ENCODE measurements at regions not wholly inside any gene's neighbourhood (a gene's known extent, or its start where the extent isn't known, plus 50 kb on each side); places are given as distances from the start of the nearest gene placed in this dataset.

- DNase-seq, result no peak
Measured at GRCh38 chr2:8543060-8543382, 138.8 kb upstream of the ID2 start.

DNA sequence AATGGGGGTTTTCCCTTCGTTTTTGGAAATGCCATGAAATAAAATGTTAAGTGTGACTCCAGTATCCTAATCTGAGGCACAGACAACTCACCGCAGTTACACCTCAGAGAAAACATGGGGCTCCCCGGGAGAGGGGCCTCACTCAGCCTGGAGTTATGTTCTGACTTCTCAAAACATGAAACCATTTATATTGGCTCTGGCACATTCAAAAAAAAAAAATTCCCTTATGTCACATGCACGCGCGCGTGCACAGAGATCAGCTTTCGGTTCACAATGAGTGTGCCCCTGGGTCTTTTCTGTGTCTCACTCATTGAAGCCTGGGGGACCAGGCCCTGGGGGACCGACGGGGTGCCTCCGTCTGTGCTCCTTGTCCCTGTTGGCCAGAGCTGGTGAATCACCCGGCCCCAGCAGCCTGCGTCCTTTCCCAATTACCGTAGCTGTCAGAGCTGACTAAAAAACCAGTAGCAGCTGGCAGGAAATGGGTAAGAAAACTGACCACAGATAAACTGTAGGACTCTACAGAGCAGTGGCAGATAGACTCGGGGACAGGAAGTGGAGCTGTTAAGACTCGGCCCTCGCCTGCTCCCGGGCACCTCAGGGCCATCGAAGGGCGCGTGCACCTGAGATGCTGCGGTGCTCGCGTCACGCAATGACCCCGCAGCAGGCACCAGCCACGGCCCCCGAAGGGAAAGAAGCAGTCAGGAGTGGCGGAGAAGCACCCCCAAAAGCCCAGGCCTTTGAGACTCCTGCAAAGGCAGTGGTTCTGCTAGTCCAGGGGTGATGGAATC, 138.3 kb upstream of the ID2 start:
- no peak for DNase-seq

GRCh38 chr2:8544171-8544785, 137.6 kb upstream of the ID2 start:
- DNase-seq, result no peak

DNA sequence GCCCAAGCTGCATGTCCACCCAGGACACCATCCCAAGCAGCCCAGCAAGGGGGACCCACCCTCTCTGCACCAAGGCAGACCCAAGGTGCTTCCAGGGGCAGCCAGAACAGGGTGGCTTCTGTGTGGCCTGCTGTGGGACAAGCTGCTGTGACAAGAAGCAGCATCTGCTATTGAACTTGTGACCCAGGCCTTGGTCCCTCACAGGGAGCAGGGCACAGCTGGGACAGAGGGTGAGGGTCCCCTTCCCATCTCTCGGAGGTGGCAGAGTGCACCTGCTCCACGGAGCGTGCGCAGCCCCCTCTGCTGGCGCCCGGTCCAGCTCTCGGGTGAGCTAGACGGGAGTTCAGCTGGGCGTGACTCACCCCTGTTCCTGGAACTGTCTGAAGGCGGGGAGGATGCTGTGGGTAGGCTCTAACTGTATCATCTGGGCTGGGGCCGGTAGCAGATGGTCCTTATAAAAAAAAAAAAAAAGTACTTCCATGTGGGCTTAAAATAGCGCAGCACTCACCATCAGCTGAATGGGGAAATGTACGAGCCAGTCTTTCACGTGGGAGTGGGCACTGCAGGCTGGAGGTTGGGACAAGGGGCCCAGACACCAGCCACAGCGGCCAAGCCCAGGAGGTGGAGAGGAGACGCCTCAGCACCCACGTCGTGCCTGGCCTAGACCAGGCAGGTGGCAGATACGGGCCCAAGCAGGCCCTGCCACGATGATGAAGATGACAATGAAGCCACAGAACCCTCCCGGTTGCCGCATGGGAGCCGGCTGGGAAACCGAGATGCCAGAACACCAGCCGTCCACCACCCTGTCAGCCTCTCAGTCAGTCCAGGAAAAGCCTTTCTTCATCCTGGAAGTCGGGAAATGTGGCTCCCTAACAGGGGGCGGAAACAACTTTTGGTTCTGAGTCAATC, 136.8 kb upstream of the ID2 start:
- DNase-seq, result no peak

DNA sequence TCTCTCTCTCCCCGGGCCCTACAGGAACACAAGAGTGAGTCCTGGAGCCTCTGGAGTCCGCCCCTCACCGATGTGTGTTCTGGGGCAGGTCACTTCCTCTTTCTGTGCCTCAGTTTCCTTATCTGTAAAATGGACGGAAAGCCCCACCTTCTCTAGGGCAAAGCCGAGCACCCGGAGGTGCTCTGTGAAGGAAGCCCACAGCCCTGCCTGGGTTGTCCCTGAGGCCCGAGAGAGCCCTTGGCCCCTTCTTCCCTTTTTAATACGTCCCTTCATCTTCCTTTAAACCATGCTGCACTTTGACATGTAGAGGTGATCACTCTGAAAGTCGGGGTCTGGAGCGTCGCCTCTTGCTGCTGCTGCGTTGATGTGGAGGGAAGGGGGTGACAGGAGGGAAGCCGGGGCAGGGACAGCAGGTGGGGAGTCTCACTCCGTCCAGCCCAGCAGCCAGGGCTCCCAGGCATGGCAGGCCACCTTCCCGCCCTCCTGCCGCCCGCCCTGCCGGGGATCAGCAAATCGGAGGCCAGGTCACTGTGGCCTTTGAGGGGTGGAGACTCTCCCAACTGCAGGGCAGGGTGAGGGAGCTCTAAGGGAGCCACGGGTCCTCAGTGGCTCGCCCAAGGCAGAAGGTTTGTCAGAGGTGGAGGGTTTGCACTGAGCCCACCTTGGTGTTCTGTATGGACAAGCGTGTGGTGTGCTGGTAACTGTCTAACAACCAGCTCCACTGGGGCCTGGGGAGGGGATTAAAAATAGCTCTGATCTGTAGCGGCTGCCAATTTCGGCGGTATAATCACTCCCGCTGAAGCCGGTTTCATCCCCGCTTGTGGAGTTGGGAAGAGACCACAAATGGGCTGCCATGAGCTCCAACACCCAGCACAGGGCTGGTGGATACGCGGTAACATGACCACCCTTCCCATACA, 135.9 kb upstream of the ID2 start:
- no peak for DNase-seq

DNA sequence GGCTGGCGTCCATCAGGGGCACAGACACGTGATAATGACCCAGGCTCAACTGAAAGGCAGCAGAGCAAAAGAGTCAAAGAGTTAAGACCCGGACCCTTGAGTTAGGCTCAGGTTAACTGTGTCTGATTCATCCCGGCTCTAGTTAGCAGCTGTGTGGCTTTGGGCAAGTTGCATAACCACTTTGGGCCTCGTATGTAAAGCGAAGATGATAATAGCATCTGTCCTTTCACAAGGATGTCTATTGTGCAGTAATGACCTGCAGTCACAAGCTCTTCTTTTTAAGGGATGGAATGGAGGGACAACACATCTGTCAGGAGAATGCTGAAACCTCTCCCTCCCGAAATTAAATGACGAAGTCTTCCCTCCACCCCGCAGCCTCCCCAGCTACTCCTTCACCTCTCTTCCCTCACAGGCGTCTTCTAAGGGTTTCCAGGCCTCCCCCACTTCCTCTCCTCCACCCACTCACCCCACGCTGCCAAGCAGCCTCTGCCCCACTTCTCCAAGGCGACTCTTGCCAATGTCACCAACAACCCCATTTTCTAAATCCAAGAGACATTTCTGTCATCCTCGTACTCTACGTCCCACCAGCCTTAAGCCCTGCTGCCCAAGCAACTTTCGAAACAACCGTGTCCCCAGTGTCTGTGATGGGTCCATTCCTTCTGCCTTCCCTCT, 135.1 kb upstream of the ID2 start:
- DNase-seq, result no peak

DNA sequence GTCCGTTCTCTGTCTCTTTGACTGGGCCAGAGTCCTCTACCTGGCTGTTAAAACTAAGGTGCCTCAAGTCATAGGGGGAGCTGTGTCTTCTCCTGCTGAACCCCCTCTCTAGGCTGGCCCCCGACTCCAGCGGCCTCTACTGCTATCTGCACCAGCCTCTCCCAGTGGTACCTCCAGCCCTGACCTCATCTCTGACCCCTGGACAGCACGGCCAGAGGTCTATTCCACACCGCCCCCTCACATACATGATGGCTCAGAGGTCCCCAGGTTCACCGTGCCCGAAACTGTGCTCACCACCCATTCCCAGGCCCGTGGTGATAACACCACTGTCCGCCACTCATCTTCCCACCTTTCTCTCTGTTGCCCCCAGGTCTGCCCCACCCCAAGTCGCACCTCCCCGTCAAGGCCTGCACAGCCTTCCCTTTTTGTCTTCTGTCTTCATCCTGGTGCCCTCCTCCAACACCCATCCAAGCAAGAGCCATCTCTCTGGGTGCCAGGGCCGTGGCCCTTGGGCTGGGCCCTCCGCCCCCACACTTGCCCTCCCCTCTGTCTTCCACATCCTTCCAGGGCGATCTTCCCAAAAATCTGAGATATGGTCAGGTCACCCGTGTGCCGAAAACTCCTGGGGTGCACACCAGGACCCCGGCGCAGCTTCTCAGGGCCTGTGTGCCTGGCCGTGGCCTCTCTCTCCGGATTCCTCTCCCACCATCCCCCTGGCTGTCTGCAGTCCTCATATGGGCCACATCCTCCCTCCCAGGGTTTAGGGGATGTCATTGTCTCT, 134.4 kb upstream of the ID2 start:
- no peak for DNase-seq

GRCh38 chr2:8548065-8548618, 133.7 kb upstream of the ID2 start:
- no peak for DNase-seq

GRCh38 chr2:8548619-8549150, 133.2 kb upstream of the ID2 start:
- DNase-seq, result no peak

DNA sequence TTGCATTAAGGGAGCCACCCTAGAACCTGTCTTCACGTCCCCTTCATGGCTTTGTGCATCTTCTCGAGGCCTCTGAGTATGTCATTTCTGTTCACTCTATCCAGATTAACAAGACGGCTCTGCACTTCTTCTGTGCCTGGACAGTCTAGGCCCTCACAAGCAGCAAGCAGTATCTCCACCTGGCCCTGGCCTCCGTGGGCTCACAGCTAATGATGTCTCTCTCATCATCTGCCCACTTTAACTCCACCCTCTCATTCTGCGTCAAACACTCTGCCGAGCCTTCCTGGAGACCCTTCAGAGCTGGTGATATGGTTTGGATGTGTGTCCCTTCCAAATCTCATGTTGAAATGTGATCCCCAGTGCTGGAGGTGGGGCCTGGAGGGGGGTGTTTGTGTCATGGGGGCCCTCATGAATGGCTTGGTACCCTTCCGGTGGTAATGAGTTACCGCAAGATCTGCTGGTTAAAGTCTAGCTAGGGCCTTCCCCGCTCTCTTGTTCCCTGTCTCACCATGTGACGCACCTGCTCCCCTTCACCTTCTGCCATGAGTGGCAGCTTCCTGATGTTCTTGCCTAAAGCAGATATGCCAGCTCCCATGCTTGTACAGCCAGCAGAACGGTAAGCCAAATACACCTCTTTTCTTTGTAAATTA, 132.5 kb upstream of the ID2 start:
- DNase-seq, result no peak

- no peak for DNase-seq
Measured at GRCh38 chr2:8549942-8550341, 131.9 kb upstream of the ID2 start.

DNA sequence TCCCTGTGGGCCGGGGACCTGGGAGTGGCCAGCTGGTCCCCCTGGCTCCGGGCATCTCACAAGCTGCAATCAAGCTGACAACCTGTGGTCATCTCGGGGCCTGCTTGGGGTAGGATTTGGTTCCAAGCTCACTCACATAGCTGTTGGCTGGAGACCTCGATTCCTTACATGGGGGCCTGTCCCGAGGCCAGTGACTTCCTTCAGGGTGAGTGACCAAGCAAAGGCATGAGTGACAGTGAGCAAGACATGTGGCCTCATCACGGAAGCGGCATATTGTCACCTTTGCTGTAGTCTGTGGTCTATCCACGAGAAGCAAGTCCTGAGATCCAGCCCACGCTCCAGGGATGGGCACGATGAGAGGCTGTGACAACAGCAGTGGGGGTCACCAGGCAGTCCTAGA, 131.4 kb upstream of the ID2 start:
- DNase-seq, result no peak

GRCh38 chr2:8550937-8551621, 130.8 kb upstream of the ID2 start:
- no peak for DNase-seq

DNA sequence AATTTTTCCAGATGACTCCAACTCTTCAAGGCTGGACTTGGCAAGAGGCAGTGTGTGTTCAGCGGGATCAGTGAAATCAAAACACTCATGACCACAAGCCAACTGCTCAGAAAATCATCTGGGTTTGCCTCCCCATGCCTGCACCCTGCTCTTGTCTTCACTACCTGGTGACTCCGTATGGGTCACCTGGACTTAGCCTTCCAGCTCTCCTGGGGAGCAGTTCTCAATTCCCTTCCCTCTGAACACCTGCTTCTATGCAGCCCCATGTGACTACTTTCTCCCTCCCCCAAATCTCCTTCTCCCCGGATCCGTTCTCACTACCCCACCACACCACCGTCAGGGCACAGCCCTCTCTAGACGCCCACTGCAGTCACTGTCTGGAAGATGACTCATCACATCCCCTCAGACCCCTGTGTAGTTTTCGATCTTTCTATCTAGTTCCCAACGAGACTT, 130.2 kb upstream of the ID2 start:
- DNase-seq, result no peak

DNA sequence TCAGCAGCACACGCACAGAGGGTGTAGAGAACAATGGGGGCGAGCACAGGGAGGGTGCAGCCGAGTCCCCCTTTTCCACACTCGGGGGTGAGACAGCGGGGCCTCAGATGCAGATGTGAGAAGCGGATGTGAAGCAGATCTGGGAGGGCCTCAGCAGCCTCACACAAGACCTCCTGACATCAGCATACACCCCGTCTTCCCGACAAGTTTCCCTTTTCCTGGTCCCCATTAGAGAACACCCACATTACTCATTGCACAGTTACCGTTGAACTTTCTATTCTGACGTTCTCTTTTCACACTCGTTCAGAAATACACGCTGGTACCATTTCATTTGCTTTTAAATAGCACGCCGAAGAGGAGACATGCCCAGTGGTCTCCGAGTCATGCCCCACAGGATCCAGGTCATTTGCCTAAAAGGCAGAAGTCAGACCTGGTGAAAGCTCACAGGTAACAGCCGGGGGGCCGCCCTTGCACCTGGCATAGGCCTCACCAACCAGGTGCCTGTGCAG, 129.5 kb upstream of the ID2 start:
- DNase-seq, result no peak

- no peak for DNase-seq
Measured at GRCh38 chr2:8553643-8554042, 128.2 kb upstream of the ID2 start.

DNA sequence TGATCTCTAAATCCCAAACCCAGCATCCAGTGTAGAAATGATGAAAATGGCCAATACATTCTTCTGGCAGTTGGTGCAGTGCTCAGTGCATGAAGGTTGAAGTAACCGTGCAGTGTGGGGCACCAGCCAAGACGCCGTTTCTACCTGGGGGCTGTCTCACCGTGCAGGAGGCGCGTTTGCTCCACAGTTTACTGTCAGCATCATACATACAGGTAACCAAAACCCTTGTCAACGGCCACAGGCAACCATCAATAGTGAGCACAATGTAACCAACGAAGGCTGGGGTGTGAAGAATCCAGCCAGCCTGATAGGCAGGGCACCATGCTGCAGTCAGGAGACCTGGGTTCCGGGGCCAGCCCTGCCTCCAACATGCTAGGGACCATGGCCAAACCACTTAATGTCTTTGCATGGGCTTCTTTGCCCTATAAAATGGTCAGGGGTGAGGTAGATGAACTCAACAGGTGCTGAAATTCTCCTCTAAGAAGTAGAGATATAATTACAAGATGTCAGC, 127.5 kb upstream of the ID2 start:
- no peak for DNase-seq

- DNase-seq, result no peak
Measured at GRCh38 chr2:8555543-8555942, 126.3 kb upstream of the ID2 start.

All from left kidney (tissue), 1 donor.